ENCODE measurements at regions not wholly inside any gene's neighbourhood (a gene's known extent, or its start where the extent isn't known, plus 50 kb on each side); places are given as distances from the start of the nearest gene placed in this dataset.
A peak's percentile ranks its signal among the peaks of the same experiment; 100 is the strongest.

GRCh38 chr6:8736156-8736895, 301.0 kb upstream of the SLC35B3 start:
- Histone ChIP-seq H3K27ac (peak overlapping the region in 1 of 2 donors; percentile 18), H3K27me3 (no peaks in the 10 kb centered on the region), H3K4me1 (no peaks in the 10 kb centered on the region), H3K36me3 (no peaks in the 10 kb centered on the region), H3K9me3 (no peaks in the 10 kb centered on the region), H3K4me3 (no peak overlapping the region)
- intact Hi-C loops (cut with DNase I; ENCODE audit: low total_unique reads): no loop called here
- no peak for TF ChIP-seq CTCF (IDR thresholded peaks at IDR 0.05)
- no peak for TF ChIP-seq POLR2A (IDR thresholded peaks at IDR 0.05)
- DNase-seq: no peak

- TF ChIP-seq CTCF (IDR thresholded peaks at IDR 0.05): no peak
- no peak for TF ChIP-seq POLR2A (IDR thresholded peaks at IDR 0.05)
- intact Hi-C loops (cut with DNase I; ENCODE audit: low total_unique reads): no loop called here
- DNase-seq: no peak
- Histone ChIP-seq H3K4me1 (no peaks in the 10 kb centered on the region), H3K36me3 (no peaks in the 10 kb centered on the region), H3K9me3 (no peaks in the 10 kb centered on the region), H3K4me3 (no peak overlapping the region), H3K27me3 (no peaks in the 10 kb centered on the region), H3K27ac (no peak overlapping the region)
Measured at GRCh38 chr6:8733879-8734278, 298.5 kb upstream of the SLC35B3 start.

DNA sequence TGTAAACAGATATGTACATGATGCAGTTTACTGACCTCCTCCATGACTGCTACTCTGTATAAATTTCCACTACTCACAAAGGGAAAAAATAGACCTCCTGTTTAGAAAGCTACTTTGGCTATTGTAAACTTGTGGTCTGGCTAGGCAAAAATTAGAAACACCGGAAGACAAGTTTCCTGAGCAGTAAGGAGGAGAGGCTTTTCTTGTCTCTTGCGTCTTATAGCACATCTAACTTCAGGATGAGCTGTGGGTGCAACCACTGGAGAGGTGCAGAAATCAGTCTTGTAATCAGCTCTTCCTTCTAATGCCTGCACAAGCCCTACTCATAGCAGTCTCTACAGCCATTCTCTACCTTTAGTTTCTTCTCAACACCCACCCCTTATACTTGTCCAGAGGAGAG, 296.5 kb upstream of the SLC35B3 start:
- Histone ChIP-seq H3K36me3 (no peaks in the 10 kb centered on the region), H3K4me3 (no peak overlapping the region), H3K27me3 (no peaks in the 10 kb centered on the region), H3K4me1 (no peaks in the 10 kb centered on the region), H3K9me3 (no peaks in the 10 kb centered on the region), H3K27ac (no peak overlapping the region)
- intact Hi-C loops (cut with DNase I; ENCODE audit: low total_unique reads): no loop called here
- no peak for DNase-seq
- TF ChIP-seq POLR2A (IDR thresholded peaks at IDR 0.05) (no peak), CTCF (IDR thresholded peaks at IDR 0.05) (no peak)

- Histone ChIP-seq H3K4me3 (no peak overlapping the region), H3K36me3 (no peaks in the 10 kb centered on the region), H3K27me3 (no peaks in the 10 kb centered on the region), H3K4me1 (no peaks in the 10 kb centered on the region), H3K27ac (no peak overlapping the region), H3K9me3 (no peaks in the 10 kb centered on the region)
- intact Hi-C loops (cut with DNase I; ENCODE audit: low total_unique reads): no loop called here
- TF ChIP-seq POLR2A (IDR thresholded peaks at IDR 0.05) (no peak), CTCF (IDR thresholded peaks at IDR 0.05) (no peak)
- DNase-seq: no peak
Measured at GRCh38 chr6:8710668-8711431, 275.5 kb upstream of the SLC35B3 start.

All from uterus (tissue), 3 donors.